K562 (cell line): ENCODE measurements at regions not wholly inside any gene's neighbourhood (a gene's known extent, or its start where the extent isn't known, plus 50 kb on each side); places are given as distances from the start of the nearest gene placed in this dataset.
A peak's percentile ranks its signal among the peaks of the same experiment; 100 is the strongest.

Source experiments
- ATF3 ChIP-seq, 2 experiments: fragments of 450-650 bp in 1 of 2; sonication (generic) in 1 of 2; formaldehyde crosslinking in 1 of 2; IDR thresholded peaks in 1 of 2; conservative IDR thresholded peaks in 1 of 2; 2 replicates each; pipeline versions ENCODE4 v1.6.1 to v1.8.1; 2016 to 2023; ENCODE audit warnings: mild to moderate bottlenecking in 2 of 2, moderate library complexity in 2 of 2, inconsistent platforms in 1 of 2, missing genetic modification reagents in 1 of 2
- CAMTA2 ChIP-seq: fragments of 250-450 bp; sonication (Bioruptor Pico); conservative IDR thresholded peaks from 2 replicates; pipeline ENCODE4 v1.5.1; 2022
- CCAR2 ChIP-seq: fragments of 200-400 bp; formaldehyde crosslinking; IDR thresholded peaks from 2 replicates; pipeline ENCODE4 v1.6.1; 2017; ENCODE audit warnings: mild to moderate bottlenecking, low read depth, low read length
- FOS ChIP-seq: IDR thresholded peaks from 3 replicates; pipeline ENCODE4 v1.6.1; 2011; ENCODE audit not compliant: insufficient read length; ENCODE audit errors: extremely low read depth
- FOSL1 ChIP-seq: fragments of 200-800 bp; sonication (Bioruptor generic); conservative IDR thresholded peaks from 2 replicates; pipeline ENCODE4 v1.6.1; 2016; ENCODE audit warnings: missing genetic modification characterization, missing compliant biosample characterization
- FOXP1 ChIP-seq: sonication (generic); formaldehyde crosslinking; IDR thresholded peaks from 2 replicates; pipeline ENCODE4 v1.8.0; 2022; ENCODE audit warnings: mild to moderate bottlenecking, missing genetic modification reagents
- HEY1 ChIP-seq: fragments of 250-450 bp; sonication (Bioruptor Pico); IDR thresholded peaks from 2 replicates; pipeline ENCODE4 v1.5.0; 2020; ENCODE audit warnings: mild to moderate bottlenecking, moderate library complexity, borderline replicate concordance
- JUNB ChIP-seq: fragments of 450-650 bp; formaldehyde crosslinking; conservative IDR thresholded peaks from 2 replicates; pipeline ENCODE4 v1.4.0; 2020; ENCODE audit warnings: mild to moderate bottlenecking
- KHSRP ChIP-seq: fragments of 450-650 bp; IDR thresholded peaks from 2 replicates; pipeline ENCODE4 v1.6.1; 2017
- MCM5 ChIP-seq: fragments of 450-650 bp; IDR thresholded peaks from 2 replicates; pipeline ENCODE4 v1.6.1; 2016; ENCODE audit warnings: low read depth
- NCOR1 ChIP-seq: fragments of 450-650 bp; IDR thresholded peaks from 2 replicates; pipeline ENCODE4 v1.6.1; 2016; ENCODE audit warnings: mild to moderate bottlenecking, moderate library complexity
- NR4A1 ChIP-seq, 2 experiments: fragments of 250-450 bp in 1 of 2; fragments of 450-650 bp in 1 of 2; sonication (Bioruptor Pico) in 1 of 2; IDR thresholded peaks; 2 replicates each; pipeline versions ENCODE4 v1.4.0 to v1.6.1; 2016 to 2020; ENCODE audit warnings: mild to moderate bottlenecking in 2 of 2, missing compliant biosample characterization in 1 of 2, missing genetic modification characterization in 1 of 2, moderate library complexity in 1 of 2
- ZFP36 ChIP-seq: fragments of 150-350 bp; IDR thresholded peaks from 2 replicates; pipeline ENCODE4 v1.6.1; 2018; ENCODE audit warnings: low read length, low read depth; ENCODE audit not compliant: partially characterized antibody
- ZNF384 ChIP-seq: IDR thresholded peaks from 2 replicates; pipeline ENCODE4 v1.6.1; 2012; ENCODE audit warnings: low read depth, low read length, improper control_type of control experiment
- TF ChIP-seq, protein P1 (sequence below): fragments of 200-800 bp; sonication (Bioruptor generic); IDR thresholded peaks from 2 replicates; pipeline ENCODE4 v1.6.1; 2017; ENCODE audit warnings: missing genetic modification characterization, missing compliant biosample characterization
- TF ChIP-seq, protein P2 (sequence below): fragments of 250-450 bp; sonication (Bioruptor Pico); IDR thresholded peaks from 2 replicates; pipeline ENCODE4 v1.5.0; 2021; ENCODE audit warnings: mild to moderate bottlenecking, moderate library complexity
- TF ChIP-seq, protein P3 (sequence below): fragments of 450-650 bp; formaldehyde crosslinking; IDR thresholded peaks from 2 replicates; pipeline ENCODE4 v1.4.0; 2022; ENCODE audit warnings: missing genetic modification characterization
- TF ChIP-seq, protein P4 (sequence below), 2 experiments: IDR thresholded peaks; 2 replicates each; pipeline ENCODE4 v1.6.1; 2011; ENCODE audit warnings: borderline replicate concordance in 1 of 2, control low read depth in 1 of 2, low read depth in 1 of 2, low read length in 1 of 2, mild to moderate bottlenecking in 1 of 2, mixed read lengths in 1 of 2, moderate library complexity in 1 of 2; ENCODE audit not compliant: insufficient read depth in 1 of 2, insufficient read length in 1 of 2, poor library complexity in 1 of 2, severe bottlenecking in 1 of 2; ENCODE audit errors: extremely low read depth in 1 of 2

DNA sequence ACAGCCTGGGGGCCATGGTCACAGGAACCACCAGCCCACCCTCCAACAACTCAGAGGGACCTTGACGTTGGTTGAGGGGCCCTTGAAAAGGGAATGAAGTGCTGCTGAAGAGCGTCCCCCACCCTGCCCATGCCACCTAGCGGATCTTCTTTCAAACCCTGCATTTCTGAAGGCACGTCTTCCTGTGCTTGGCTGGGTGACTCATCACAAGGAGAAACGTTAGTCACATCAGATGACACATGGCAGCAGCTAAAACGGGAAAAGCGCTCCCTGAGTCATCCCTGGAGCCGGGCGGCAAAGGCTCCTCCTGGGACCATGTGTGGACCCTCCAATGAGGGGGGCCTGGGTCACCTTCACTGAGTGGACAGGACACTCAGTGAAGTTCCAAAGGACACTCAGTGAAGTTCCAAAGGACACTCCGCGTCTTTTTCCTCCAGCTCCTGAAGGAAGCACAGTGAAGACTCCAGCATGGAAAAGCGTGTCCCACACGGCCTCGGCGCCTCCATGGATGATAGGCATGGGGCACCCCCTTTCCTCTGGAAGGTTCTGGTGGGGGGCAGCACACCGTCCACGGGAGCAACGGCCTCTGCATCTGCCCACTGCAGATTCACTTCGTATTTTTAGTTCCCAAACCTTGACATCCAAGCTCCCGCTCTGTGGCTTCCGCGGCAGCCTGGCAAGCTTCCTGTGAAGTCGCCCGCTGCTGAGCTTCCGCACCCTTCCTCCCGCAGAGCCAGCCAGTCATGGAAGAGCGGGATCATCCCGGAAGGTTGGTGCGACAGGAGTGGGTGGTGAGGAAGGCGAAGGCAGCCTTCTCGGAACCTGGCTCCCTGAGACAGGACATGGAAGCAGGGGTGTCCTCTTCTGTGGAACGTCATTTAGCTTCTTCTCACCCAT is 383.4 kb downstream of the VRK1 start (continued):
- TF ChIP-seq HEY1 (no peak), CCAR2 (no peak), FOSL1 (peak; percentile 97), NR4A1 (CRISPR knock-in tag; IDR thresholded peaks at IDR 0.05) (no peak), NR4A1 (tag; IDR thresholded peaks at IDR 0.05) (no peak), FOS (peak; percentile 17), ZFP36 (no peak), ZNF384 (no peak), NCOR1 (no peak), FOXP1 (no peak), ATF3 (IDR thresholded peaks at IDR 0.05) (peak; percentile 86), ATF3 (CRISPR knock-in tag; conservative IDR thresholded peaks at IDR 0.05) (0 out of 2 replicates have a peak, but pooled peaks have one; percentile 64), KHSRP (no peak), CAMTA2 (CRISPR knock-in tag) (no peak), JUNB (CRISPR knock-in tag) (peak; percentile 88), MCM5 (no peak)
- TF ChIP-seq, protein P1, sequence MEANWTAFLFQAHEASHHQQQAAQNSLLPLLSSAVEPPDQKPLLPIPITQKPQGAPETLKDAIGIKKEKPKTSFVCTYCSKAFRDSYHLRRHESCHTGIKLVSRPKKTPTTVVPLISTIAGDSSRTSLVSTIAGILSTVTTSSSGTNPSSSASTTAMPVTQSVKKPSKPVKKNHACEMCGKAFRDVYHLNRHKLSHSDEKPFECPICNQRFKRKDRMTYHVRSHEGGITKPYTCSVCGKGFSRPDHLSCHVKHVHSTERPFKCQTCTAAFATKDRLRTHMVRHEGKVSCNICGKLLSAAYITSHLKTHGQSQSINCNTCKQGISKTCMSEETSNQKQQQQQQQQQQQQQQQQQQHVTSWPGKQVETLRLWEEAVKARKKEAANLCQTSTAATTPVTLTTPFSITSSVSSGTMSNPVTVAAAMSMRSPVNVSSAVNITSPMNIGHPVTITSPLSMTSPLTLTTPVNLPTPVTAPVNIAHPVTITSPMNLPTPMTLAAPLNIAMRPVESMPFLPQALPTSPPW (CRISPR knock-in tag): 0 out of 2 replicates have a peak, but pooled peaks have one; percentile 20
- TF ChIP-seq, protein P2, sequence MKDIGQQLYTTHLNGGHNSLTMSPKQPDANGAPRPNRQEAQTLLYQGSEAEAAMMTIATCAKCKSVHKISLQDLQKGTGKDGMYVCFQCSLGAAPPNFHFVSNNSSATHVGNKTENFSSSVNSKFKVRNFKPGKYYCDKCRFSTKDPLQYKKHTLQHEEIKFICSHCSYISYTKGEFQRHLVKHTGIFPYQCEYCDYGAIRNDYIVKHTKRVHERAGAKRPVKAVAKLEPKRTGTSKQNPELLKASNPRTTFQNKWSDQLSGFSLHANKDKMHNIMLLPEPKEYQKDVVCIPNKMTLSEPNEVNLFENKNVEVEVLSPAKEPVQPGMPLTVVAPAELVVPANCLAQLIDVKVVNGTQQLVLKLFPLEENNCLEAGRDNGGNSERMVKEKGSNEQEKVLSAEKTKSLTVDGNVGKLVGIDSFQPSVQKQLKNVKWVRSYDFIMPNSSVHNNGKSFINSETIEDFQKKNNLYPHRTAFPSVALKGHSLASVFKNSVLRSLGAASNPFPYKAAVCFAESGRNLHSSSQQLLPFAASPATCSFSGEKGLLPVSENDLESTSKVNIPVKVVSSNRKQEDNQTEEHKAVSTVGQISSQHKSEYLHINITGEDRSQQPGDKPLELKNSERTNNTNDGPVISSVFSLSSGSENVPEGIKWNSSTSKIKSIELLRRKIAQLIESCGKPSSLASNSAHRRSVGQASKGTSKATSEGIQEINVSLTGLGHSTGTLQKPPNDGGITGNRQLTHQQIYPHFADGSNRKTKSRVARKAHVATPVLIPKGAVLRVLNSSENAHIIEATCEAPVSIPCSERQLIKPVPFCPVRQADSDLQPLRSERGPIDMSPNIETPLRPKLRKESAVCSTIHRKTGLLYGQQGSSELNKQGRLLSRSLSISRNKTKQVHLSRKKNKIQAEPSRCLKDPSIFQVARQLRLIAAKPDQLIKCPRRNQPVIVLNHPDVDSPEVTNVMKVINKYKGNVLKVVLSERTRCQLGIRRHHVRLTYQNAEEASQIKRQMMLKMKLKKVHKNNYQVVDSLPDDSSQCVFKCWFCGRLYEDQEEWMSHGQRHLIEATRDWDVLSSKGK (CRISPR knock-in tag): no peak
- TF ChIP-seq, protein P3, sequence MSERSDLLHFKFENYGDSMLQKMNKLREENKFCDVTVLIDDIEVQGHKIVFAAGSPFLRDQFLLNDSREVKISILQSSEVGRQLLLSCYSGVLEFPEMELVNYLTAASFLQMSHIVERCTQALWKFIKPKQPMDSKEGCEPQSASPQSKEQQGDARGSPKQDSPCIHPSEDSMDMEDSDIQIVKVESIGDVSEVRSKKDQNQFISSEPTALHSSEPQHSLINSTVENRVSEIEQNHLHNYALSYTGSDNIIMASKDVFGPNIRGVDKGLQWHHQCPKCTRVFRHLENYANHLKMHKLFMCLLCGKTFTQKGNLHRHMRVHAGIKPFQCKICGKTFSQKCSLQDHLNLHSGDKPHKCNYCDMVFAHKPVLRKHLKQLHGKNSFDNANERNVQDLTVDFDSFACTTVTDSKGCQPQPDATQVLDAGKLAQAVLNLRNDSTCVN: no peak
- TF ChIP-seq, protein P4, sequence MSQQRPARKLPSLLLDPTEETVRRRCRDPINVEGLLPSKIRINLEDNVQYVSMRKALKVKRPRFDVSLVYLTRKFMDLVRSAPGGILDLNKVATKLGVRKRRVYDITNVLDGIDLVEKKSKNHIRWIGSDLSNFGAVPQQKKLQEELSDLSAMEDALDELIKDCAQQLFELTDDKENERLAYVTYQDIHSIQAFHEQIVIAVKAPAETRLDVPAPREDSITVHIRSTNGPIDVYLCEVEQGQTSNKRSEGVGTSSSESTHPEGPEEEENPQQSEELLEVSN (IDR thresholded peaks at IDR 0.05; ENCODE audit: borderline replicate concordance in 1 of 2, extremely low read depth in 1 of 2, insufficient read depth in 1 of 2, insufficient read length in 1 of 2, low read depth in 1 of 2, low read length in 1 of 2, poor library complexity in 1 of 2, severe bottlenecking in 1 of 2): peak in 1 of 2 experiments; percentile 51
